ENCODE measurements at regions not wholly inside any gene's neighbourhood (a gene's known extent, or its start where the extent isn't known, plus 50 kb on each side); places are given as distances from the start of the nearest gene placed in this dataset.

DNA sequence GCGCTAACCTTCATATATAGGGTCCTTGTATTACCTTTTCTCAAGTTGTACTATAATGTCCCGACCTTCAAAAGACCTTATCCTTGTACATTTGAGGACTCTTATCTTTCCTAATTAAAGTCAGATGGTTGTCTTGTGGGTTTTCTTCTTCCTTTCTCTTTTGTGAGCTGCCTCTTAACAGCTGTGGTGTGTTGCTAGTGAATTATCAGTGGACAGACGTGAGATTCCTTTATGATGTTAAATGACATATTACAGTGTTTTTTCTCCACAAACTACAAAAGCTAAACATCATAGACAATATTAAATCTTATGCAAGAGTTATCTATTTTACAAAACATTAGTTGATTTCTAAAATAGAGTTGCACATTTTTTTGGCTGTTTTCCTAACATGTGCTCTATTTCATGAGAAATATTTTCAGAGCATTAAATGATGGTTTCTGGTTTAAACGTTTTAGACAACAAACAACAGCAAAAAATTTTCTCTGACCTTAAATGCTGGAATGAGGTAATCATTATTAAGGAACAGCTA, 272.2 kb upstream of the NPVF start:
- no peak for TF ChIP-seq EZH2 (IDR thresholded peaks at IDR 0.05; ENCODE audit: low read length, missing control alignments)
- TF ChIP-seq, protein P1, sequence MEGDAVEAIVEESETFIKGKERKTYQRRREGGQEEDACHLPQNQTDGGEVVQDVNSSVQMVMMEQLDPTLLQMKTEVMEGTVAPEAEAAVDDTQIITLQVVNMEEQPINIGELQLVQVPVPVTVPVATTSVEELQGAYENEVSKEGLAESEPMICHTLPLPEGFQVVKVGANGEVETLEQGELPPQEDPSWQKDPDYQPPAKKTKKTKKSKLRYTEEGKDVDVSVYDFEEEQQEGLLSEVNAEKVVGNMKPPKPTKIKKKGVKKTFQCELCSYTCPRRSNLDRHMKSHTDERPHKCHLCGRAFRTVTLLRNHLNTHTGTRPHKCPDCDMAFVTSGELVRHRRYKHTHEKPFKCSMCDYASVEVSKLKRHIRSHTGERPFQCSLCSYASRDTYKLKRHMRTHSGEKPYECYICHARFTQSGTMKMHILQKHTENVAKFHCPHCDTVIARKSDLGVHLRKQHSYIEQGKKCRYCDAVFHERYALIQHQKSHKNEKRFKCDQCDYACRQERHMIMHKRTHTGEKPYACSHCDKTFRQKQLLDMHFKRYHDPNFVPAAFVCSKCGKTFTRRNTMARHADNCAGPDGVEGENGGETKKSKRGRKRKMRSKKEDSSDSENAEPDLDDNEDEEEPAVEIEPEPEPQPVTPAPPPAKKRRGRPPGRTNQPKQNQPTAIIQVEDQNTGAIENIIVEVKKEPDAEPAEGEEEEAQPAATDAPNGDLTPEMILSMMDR (conservative IDR thresholded peaks at IDR 0.05 in 1 of 2, IDR thresholded peaks at IDR 0.05 in 1 of 2; ENCODE audit: low read depth in 1 of 2, low read length in 2 of 2) = no peak
- Histone ChIP-seq H3K79me2 (ENCODE audit: control insufficient read depth, insufficient read depth, low read length) (no peaks in the 10 kb centered on the region), H3K4me2 (ENCODE audit: extremely low read depth, insufficient read depth, low read length) (no peak overlapping the region), H3K27ac (ENCODE audit: insufficient read depth, low read length) (no peak overlapping the region), H3K4me3 (replicated peaks in 1 of 4; ENCODE audit: control extremely low read depth in 1 of 4, insufficient read depth in 1 of 4, low read depth in 3 of 4, low read length in 4 of 4) (no peak overlapping the region), H3K27me3 (ENCODE audit: control insufficient read depth, insufficient read depth, low read length) (no peaks in the 10 kb centered on the region), H3K4me1 (ENCODE audit: control insufficient read depth, extremely low read depth, insufficient read depth, low read length) (no peaks in the 10 kb centered on the region), H3K9ac (ENCODE audit: insufficient read depth, low read length) (no peak overlapping the region), H3K9me3 (ENCODE audit: control insufficient read depth, insufficient read depth, low read depth, low read length) (no peaks in the 10 kb centered on the region), H2AFZ (ENCODE audit: low read length) (no peak overlapping the region), H4K20me1 (ENCODE audit: control insufficient read depth, extremely low read depth, insufficient read depth, low read length) (no peaks in the 10 kb centered on the region), H3K36me3 (ENCODE audit: control insufficient read depth, insufficient read depth, low read length) (no peaks in the 10 kb centered on the region)
- DNase-seq (ENCODE audit: low read depth in 2 of 2) = no peak

DNA sequence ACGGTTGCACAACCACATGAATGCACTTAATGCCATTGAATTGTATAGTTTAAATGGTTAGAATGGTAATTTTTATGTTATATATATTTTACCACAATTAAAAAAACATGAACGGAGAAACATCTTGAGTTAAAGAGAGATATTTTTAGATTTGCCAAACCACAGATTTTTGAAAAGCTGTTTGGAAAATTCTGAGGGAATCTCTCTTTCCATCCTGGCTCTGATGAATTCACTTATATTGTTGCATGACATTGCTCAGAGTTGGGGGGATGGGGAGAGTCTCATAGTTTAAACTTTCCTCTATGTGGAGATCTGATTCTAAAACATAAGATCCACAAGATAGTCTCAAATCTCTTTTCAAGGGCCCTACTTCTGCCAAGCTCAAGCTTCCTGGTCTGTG, 275.0 kb upstream of the NPVF start:
- Histone ChIP-seq H4K20me1 (ENCODE audit: control insufficient read depth, extremely low read depth, insufficient read depth, low read length) (no peaks in the 10 kb centered on the region), H3K27ac (ENCODE audit: insufficient read depth, low read length) (no peak overlapping the region)

DNA sequence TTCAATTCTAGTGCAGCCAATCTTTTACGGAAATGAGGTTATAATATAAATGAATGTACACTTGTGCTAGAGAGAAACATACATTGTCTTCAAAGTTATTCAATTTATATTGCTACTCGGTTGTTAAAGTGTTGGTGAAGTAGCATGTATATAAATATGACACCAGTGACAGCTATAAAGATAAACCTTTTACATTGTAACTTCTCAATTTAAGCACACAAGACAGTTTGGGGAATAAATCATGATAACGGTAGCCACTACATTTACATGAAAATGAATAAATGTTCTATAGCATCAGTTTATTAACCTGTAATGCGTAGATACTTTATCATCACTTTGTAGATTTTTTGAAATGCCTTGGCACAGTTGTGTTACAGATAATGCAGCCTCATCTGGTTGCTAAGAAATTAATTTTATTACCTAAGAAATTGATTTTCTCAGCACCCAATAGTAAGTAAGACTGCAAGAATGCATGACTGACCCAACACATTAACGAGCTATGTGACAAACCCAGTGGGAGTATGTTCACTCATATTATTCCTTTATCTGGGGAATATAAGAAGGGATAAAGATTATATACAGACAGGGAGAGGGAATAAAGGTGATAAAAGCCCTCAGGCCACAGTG, 283.9 kb upstream of the NPVF start:
- Histone ChIP-seq H3K27me3 (ENCODE audit: control insufficient read depth, insufficient read depth, low read length) (no peaks in the 10 kb centered on the region), H2AFZ (ENCODE audit: low read length) (no peak overlapping the region), H3K9me3 (ENCODE audit: control insufficient read depth, insufficient read depth, low read depth, low read length) (no peaks in the 10 kb centered on the region), H3K4me1 (ENCODE audit: control insufficient read depth, extremely low read depth, insufficient read depth, low read length) (no peaks in the 10 kb centered on the region), H3K9ac (ENCODE audit: insufficient read depth, low read length) (no peak overlapping the region), H3K4me3 (replicated peaks in 1 of 4; ENCODE audit: control extremely low read depth in 1 of 4, insufficient read depth in 1 of 4, low read depth in 3 of 4, low read length in 4 of 4) (no peak overlapping the region), H3K27ac (ENCODE audit: insufficient read depth, low read length) (no peak overlapping the region), H3K4me2 (ENCODE audit: extremely low read depth, insufficient read depth, low read length) (no peak overlapping the region), H3K79me2 (ENCODE audit: control insufficient read depth, insufficient read depth, low read length) (no peaks in the 10 kb centered on the region), H4K20me1 (ENCODE audit: control insufficient read depth, extremely low read depth, insufficient read depth, low read length) (no peaks in the 10 kb centered on the region), H3K36me3 (ENCODE audit: control insufficient read depth, insufficient read depth, low read length) (no peaks in the 10 kb centered on the region)
- DNase-seq (ENCODE audit: low read depth in 2 of 2) = no peak
- TF ChIP-seq, protein P1 (conservative IDR thresholded peaks at IDR 0.05 in 1 of 2, IDR thresholded peaks at IDR 0.05 in 1 of 2; ENCODE audit: low read depth in 1 of 2, low read length in 2 of 2) = no peak
- no peak for TF ChIP-seq EZH2 (IDR thresholded peaks at IDR 0.05; ENCODE audit: low read length, missing control alignments)

More for the DNA sequence above, 275.0 kb upstream of the NPVF start:
- no peak for DNase-seq (ENCODE audit: low read depth in 2 of 2)
- Histone ChIP-seq H3K4me2 (ENCODE audit: extremely low read depth, insufficient read depth, low read length) (no peak overlapping the region), H3K9me3 (ENCODE audit: control insufficient read depth, insufficient read depth, low read depth, low read length) (no peaks in the 10 kb centered on the region), H3K27me3 (ENCODE audit: control insufficient read depth, insufficient read depth, low read length) (no peaks in the 10 kb centered on the region), H3K4me3 (replicated peaks in 1 of 4; ENCODE audit: control extremely low read depth in 1 of 4, insufficient read depth in 1 of 4, low read depth in 3 of 4, low read length in 4 of 4) (no peak overlapping the region), H3K79me2 (ENCODE audit: control insufficient read depth, insufficient read depth, low read length) (no peaks in the 10 kb centered on the region), H3K4me1 (ENCODE audit: control insufficient read depth, extremely low read depth, insufficient read depth, low read length) (no peaks in the 10 kb centered on the region), H3K9ac (ENCODE audit: insufficient read depth, low read length) (no peak overlapping the region), H3K36me3 (ENCODE audit: control insufficient read depth, insufficient read depth, low read length) (no peaks in the 10 kb centered on the region), H2AFZ (ENCODE audit: low read length) (no peak overlapping the region)
- TF ChIP-seq EZH2 (IDR thresholded peaks at IDR 0.05; ENCODE audit: low read length, missing control alignments) = no peak
- TF ChIP-seq, protein P1 (conservative IDR thresholded peaks at IDR 0.05 in 1 of 2, IDR thresholded peaks at IDR 0.05 in 1 of 2; ENCODE audit: low read depth in 1 of 2, low read length in 2 of 2) = no peak
